ENCODE measurements at regions not wholly inside any gene's neighbourhood (a gene's known extent, or its start where the extent isn't known, plus 50 kb on each side); places are given as distances from the start of the nearest gene placed in this dataset.
"Not testable (repeated sequence)": the region's sequence is repeated elsewhere in the genome, so short reads cannot be mapped to it uniquely, and the experiment has no call there.

- H3K9me3 ChIP-seq (ENCODE audit: control insufficient read depth, insufficient read depth, low read length) = no peaks in the 10 kb centered on the region
- no peak overlapping the region for H3K9ac ChIP-seq (ENCODE audit: low read depth, low read length)
- no peaks in the 10 kb centered on the region for H3K36me3 ChIP-seq (ENCODE audit: control insufficient read depth, insufficient read depth, low read length)
- no peak overlapping the region for H3K4me3 ChIP-seq (ENCODE audit: low read depth, low read length)
- H3K27me3 ChIP-seq (ENCODE audit: control insufficient read depth, insufficient read depth, low read length) = no peaks in the 10 kb centered on the region
- H3K4me1 ChIP-seq (ENCODE audit: control insufficient read depth, insufficient read depth, low read length) = no peaks in the 10 kb centered on the region
Measured at GRCh38 chr5:54867310-54867944, 118.0 kb downstream of the ESM1 start.

GRCh38 chr5:54864911-54865515 lies 120.4 kb downstream of the ESM1 start:
- not testable (repeated sequence) for H3K9me3 ChIP-seq (ENCODE audit: control insufficient read depth, insufficient read depth, low read length); H3K9ac ChIP-seq (ENCODE audit: low read depth, low read length); H3K27me3 ChIP-seq (ENCODE audit: control insufficient read depth, insufficient read depth, low read length); H3K4me3 ChIP-seq (ENCODE audit: low read depth, low read length); H3K4me1 ChIP-seq (ENCODE audit: control insufficient read depth, insufficient read depth, low read length); H3K36me3 ChIP-seq (ENCODE audit: control insufficient read depth, insufficient read depth, low read length)

GRCh38 chr5:54862036-54862435 lies 123.4 kb downstream of the ESM1 start:
- no peaks in the 10 kb centered on the region for H3K36me3 ChIP-seq (ENCODE audit: control insufficient read depth, insufficient read depth, low read length)
- H3K4me1 ChIP-seq (ENCODE audit: control insufficient read depth, insufficient read depth, low read length) = no peaks in the 10 kb centered on the region
- no peak overlapping the region for H3K4me3 ChIP-seq (ENCODE audit: low read depth, low read length)
- H3K9ac ChIP-seq (ENCODE audit: low read depth, low read length) = no peak overlapping the region
- no peaks in the 10 kb centered on the region for H3K9me3 ChIP-seq (ENCODE audit: control insufficient read depth, insufficient read depth, low read length)
- H3K27me3 ChIP-seq (ENCODE audit: control insufficient read depth, insufficient read depth, low read length) = no peaks in the 10 kb centered on the region

DNA sequence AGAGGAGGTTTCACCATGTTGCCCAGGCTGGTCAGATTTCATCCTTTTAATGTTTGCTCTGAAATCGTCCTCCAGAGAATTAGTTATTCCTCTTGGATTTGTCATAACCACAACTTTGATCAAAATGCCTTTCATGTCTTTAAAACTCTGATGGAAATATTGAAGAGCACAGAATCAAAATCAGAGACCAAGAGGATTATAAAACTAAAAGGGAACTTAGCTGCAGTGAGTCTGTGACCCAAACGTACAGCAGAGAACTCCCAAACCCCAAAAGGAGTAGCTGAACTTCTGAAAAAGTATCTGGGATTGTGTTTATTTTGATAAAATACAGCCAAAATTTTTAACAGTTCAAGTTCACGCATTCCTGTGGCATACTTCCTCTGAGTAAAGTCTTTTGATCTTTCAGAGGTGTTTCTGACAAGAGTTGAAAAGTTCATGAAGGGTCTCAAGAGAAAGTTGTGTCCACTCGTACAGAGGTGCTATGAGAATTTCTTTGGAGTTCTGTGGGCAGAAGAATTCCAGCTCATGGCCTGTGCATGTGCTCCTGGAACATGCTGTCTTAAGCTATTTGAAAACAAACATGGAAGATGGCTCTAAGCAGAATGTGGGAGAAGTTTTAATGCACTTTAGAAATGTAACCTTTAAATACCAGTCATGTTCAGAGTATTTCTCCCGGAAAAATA lies 124.0 kb downstream of the ESM1 start:
- no peak overlapping the region for H3K4me3 ChIP-seq (ENCODE audit: low read depth, low read length)
- no peaks in the 10 kb centered on the region for H3K27me3 ChIP-seq (ENCODE audit: control insufficient read depth, insufficient read depth, low read length)
- no peaks in the 10 kb centered on the region for H3K36me3 ChIP-seq (ENCODE audit: control insufficient read depth, insufficient read depth, low read length)
- H3K9ac ChIP-seq (ENCODE audit: low read depth, low read length) = no peak overlapping the region
- H3K4me1 ChIP-seq (ENCODE audit: control insufficient read depth, insufficient read depth, low read length) = no peaks in the 10 kb centered on the region
- H3K9me3 ChIP-seq (ENCODE audit: control insufficient read depth, insufficient read depth, low read length) = no peaks in the 10 kb centered on the region

DNA sequence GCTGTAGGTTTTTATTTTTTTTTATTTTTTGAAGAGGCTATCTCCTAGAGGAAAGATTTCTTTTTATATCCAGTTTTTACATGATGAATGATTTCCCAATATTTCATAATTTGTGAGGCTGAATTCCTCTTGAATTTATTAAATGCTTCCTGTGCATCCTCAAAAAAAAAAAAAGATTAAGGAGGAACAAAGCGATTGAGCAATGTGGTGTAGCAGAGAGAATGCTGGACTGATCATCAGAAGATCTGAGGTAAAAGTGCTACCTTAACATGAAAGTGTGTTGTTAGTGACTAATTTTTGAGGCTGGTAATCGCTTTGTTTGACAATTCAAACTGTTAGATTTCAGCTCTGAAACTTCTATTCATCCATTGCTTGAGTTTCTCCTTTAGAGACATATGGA lies 125.1 kb downstream of the ESM1 start:
- Histone ChIP-seq H3K9ac (ENCODE audit: low read depth, low read length) (no peak overlapping the region), H3K36me3 (ENCODE audit: control insufficient read depth, insufficient read depth, low read length) (no peaks in the 10 kb centered on the region), H3K9me3 (ENCODE audit: control insufficient read depth, insufficient read depth, low read length) (no peaks in the 10 kb centered on the region), H3K4me3 (ENCODE audit: low read depth, low read length) (no peak overlapping the region), H3K4me1 (ENCODE audit: control insufficient read depth, insufficient read depth, low read length) (no peaks in the 10 kb centered on the region), H3K27me3 (ENCODE audit: control insufficient read depth, insufficient read depth, low read length) (no peaks in the 10 kb centered on the region)

DNA sequence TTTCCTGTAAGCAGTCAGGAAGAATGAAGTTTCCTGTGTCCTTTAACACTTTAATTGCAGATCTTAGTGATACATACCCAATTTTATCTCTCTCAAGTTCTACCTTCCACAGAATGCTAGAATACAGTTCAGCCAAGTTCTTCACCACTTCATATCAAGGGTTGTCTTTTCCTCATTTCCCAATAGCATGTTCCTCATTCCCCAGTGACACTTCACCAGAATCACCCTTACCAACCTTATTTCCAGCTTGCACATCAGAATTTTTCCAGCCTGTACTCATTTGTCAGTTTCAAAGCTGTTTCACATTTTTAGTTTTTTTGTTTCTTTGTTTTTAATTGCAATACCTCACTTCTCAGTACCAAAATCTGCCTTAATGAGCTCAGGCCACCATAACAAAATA lies 126.1 kb downstream of the ESM1 start:
- no peak overlapping the region for H3K9ac ChIP-seq (ENCODE audit: low read depth, low read length)
- H3K9me3 ChIP-seq (ENCODE audit: control insufficient read depth, insufficient read depth, low read length) = no peaks in the 10 kb centered on the region
- no peaks in the 10 kb centered on the region for H3K36me3 ChIP-seq (ENCODE audit: control insufficient read depth, insufficient read depth, low read length)
- no peaks in the 10 kb centered on the region for H3K27me3 ChIP-seq (ENCODE audit: control insufficient read depth, insufficient read depth, low read length)
- no peak overlapping the region for H3K4me3 ChIP-seq (ENCODE audit: low read depth, low read length)
- H3K4me1 ChIP-seq (ENCODE audit: control insufficient read depth, insufficient read depth, low read length) = no peaks in the 10 kb centered on the region

- Histone ChIP-seq H3K27me3 (ENCODE audit: control insufficient read depth, insufficient read depth, low read length) (no peaks in the 10 kb centered on the region), H3K36me3 (ENCODE audit: control insufficient read depth, insufficient read depth, low read length) (no peaks in the 10 kb centered on the region), H3K4me1 (ENCODE audit: control insufficient read depth, insufficient read depth, low read length) (no peaks in the 10 kb centered on the region), H3K4me3 (ENCODE audit: low read depth, low read length) (no peak overlapping the region), H3K9ac (ENCODE audit: low read depth, low read length) (no peak overlapping the region), H3K9me3 (ENCODE audit: control insufficient read depth, insufficient read depth, low read length) (no peaks in the 10 kb centered on the region)
Measured at GRCh38 chr5:54854883-54855581, 130.4 kb downstream of the ESM1 start.

GRCh38 chr5:54852007-54852406 lies 133.4 kb downstream of the ESM1 start:
- no peaks in the 10 kb centered on the region for H3K4me1 ChIP-seq (ENCODE audit: control insufficient read depth, insufficient read depth, low read length)
- no peak overlapping the region for H3K9ac ChIP-seq (ENCODE audit: low read depth, low read length)
- no peaks in the 10 kb centered on the region for H3K36me3 ChIP-seq (ENCODE audit: control insufficient read depth, insufficient read depth, low read length)
- H3K4me3 ChIP-seq (ENCODE audit: low read depth, low read length) = no peak overlapping the region
- no peaks in the 10 kb centered on the region for H3K27me3 ChIP-seq (ENCODE audit: control insufficient read depth, insufficient read depth, low read length)
- no peaks in the 10 kb centered on the region for H3K9me3 ChIP-seq (ENCODE audit: control insufficient read depth, insufficient read depth, low read length)

DNA sequence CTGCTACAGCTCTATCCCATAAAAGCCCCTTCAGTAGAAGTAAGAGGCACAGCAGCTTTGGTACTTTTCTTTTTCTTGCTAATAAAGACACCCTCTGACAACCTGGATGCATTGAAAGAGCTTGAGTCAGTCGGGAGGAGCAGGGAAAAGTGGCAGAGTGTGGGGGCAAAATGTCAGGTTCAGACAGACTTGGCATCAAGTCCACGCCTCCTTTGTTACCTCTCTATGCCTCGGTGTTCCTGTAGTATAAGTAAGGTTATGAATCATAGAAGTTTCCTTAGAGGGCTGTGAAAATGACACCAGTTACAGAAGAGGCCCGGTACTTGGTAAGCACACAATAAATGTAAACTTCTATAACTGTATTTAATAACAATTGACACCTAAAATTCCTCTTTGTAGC lies 133.9 kb downstream of the ESM1 start:
- Histone ChIP-seq H3K27me3 (ENCODE audit: control insufficient read depth, insufficient read depth, low read length) (no peaks in the 10 kb centered on the region), H3K9ac (ENCODE audit: low read depth, low read length) (no peak overlapping the region), H3K36me3 (ENCODE audit: control insufficient read depth, insufficient read depth, low read length) (no peaks in the 10 kb centered on the region), H3K4me1 (ENCODE audit: control insufficient read depth, insufficient read depth, low read length) (no peaks in the 10 kb centered on the region), H3K4me3 (ENCODE audit: low read depth, low read length) (no peak overlapping the region), H3K9me3 (ENCODE audit: control insufficient read depth, insufficient read depth, low read length) (no peaks in the 10 kb centered on the region)

DNA sequence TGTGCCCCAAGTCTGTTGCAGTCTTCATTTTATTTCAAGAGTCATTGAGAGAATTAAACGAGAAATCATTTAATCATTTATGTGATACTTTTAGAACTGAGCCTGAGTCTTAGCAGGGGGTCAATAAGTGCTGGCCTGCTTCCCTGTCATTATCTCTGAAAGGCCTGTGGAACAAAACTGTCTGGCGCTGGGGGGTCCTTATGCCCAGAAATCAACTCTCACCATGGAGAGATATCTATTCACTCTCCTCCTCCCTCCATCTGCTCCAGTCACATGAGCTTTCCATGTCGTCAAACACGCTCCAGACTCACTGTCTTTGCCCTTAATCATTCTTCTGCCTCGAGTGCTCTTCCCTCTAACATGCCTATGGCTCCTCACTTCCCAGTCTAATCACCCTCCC lies 136.8 kb downstream of the ESM1 start:
- Histone ChIP-seq H3K9ac (ENCODE audit: low read depth, low read length) (no peak overlapping the region), H3K9me3 (ENCODE audit: control insufficient read depth, insufficient read depth, low read length) (no peaks in the 10 kb centered on the region), H3K36me3 (ENCODE audit: control insufficient read depth, insufficient read depth, low read length) (no peaks in the 10 kb centered on the region), H3K4me3 (ENCODE audit: low read depth, low read length) (no peak overlapping the region), H3K27me3 (ENCODE audit: control insufficient read depth, insufficient read depth, low read length) (no peaks in the 10 kb centered on the region), H3K4me1 (ENCODE audit: control insufficient read depth, insufficient read depth, low read length) (no peaks in the 10 kb centered on the region)

DNA sequence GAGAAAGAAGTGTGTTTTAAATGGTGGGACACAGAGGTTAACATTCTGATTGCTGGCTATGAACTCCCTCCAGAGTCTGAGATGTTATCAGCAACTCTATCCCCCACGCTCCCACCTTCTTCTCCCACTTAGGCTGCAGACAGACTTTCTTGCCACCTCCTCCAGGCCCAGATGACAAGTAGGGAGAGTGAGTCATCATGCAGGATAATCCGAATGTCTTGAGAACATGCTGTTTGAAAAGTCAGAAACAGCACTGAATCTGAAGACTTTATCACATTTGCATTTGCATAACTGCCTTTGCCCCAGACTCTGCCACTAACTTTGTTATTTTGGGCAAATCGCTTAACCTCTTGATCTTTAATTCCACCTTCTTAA lies 139.8 kb downstream of the ESM1 start:
- Histone ChIP-seq H3K4me1 (ENCODE audit: control insufficient read depth, insufficient read depth, low read length) (no peaks in the 10 kb centered on the region), H3K36me3 (ENCODE audit: control insufficient read depth, insufficient read depth, low read length) (no peaks in the 10 kb centered on the region), H3K27me3 (ENCODE audit: control insufficient read depth, insufficient read depth, low read length) (no peaks in the 10 kb centered on the region), H3K9me3 (ENCODE audit: control insufficient read depth, insufficient read depth, low read length) (no peaks in the 10 kb centered on the region), H3K4me3 (ENCODE audit: low read depth, low read length) (no peak overlapping the region), H3K9ac (ENCODE audit: low read depth, low read length) (no peak overlapping the region)

Measured in iPS-15b (cell line).